ENCODE measurements at regions not wholly inside any gene's neighbourhood (a gene's known extent, or its start where the extent isn't known, plus 50 kb on each side); places are given as distances from the start of the nearest gene placed in this dataset.

- Histone ChIP-seq H3K18ac (ENCODE audit: insufficient read length, low read depth, low read length) (no peak overlapping the region), H2BK15ac (ENCODE audit: low read depth, low read length) (no peak overlapping the region), H3K14ac (ENCODE audit: insufficient read depth, low read length) (no peak overlapping the region), H3K27me3 (ENCODE audit: insufficient read depth, low read length) (no peaks in the 10 kb centered on the region), H3K23ac (ENCODE audit: insufficient read length, low read depth, low read length) (no peak overlapping the region), H2BK5ac (ENCODE audit: insufficient read length, low read length) (no peak overlapping the region), H2BK12ac (ENCODE audit: insufficient read length, low read depth, low read length) (no peak overlapping the region), H3K4me1 (ENCODE audit: insufficient read depth, low read length) (no peaks in the 10 kb centered on the region), H3K79me2 (ENCODE audit: insufficient read depth, low read length) (no peaks in the 10 kb centered on the region), H3K9me3 (ENCODE audit: control insufficient read depth, low read depth, low read length) (no peaks in the 10 kb centered on the region), H4K5ac (ENCODE audit: insufficient read length, low read depth, low read length) (no peak overlapping the region), H4K8ac (replicated peaks; ENCODE audit: insufficient read length, low read depth, low read length) (no peak overlapping the region), H3K27ac (ENCODE audit: insufficient read length, low read depth, low read length) (no peak overlapping the region), H3K9ac (ENCODE audit: extremely low read depth, insufficient read length, low read length) (no peak overlapping the region), H4K91ac (ENCODE audit: insufficient read length, low read depth, low read length) (no peak overlapping the region), H2BK20ac (ENCODE audit: low read depth, low read length, poor library complexity, severe bottlenecking) (no peak overlapping the region), H2AFZ (ENCODE audit: low read length) (no peak overlapping the region), H3K4me2 (ENCODE audit: insufficient read depth, insufficient read length, low read length) (no peak overlapping the region), H4K20me1 (ENCODE audit: control insufficient read depth, insufficient read depth, insufficient read length) (no peaks in the 10 kb centered on the region), H2BK120ac (ENCODE audit: low read depth, low read length, poor library complexity, severe bottlenecking) (no peak overlapping the region), H3K23me2 (ENCODE audit: insufficient read length, low read depth, low read length, poor library complexity, severe bottlenecking) (no peaks in the 10 kb centered on the region), H2AK5ac (ENCODE audit: insufficient read length, low read length) (no peak overlapping the region), H3K79me1 (ENCODE audit: insufficient read depth, low read depth, low read length, poor library complexity, severe bottlenecking) (no peaks in the 10 kb centered on the region), H3T11ph (ENCODE audit: low read length) (no peak overlapping the region), H3K4ac (ENCODE audit: low read depth, low read length) (no peak overlapping the region), H3K56ac (ENCODE audit: insufficient read length, low read depth, low read length) (no peak overlapping the region)
- Mint-ChIP-seq H3K4me3 (no peak overlapping the region), H3K27ac (no peak overlapping the region), H3K27me3 (ENCODE audit: low read depth) (no peaks in the 10 kb centered on the region), H3K36me3 (ENCODE audit: insufficient read depth in 1 of 3, low read depth in 3 of 3) (no peaks in the 10 kb centered on the region), H3K4me1 (peaks cover 4 to 6% of the 10 kb centered on the region in 2 experiments; a peak in 2 of 4 replicates), H3K9me3 (no peaks in the 10 kb centered on the region)
- WGBS (ENCODE audit: extremely low coverage, insufficient read length, low lambda C conversion rate): no CpG with 5 or more reads among the region's 4 CpGs
- TF ChIP-seq, protein P1, sequence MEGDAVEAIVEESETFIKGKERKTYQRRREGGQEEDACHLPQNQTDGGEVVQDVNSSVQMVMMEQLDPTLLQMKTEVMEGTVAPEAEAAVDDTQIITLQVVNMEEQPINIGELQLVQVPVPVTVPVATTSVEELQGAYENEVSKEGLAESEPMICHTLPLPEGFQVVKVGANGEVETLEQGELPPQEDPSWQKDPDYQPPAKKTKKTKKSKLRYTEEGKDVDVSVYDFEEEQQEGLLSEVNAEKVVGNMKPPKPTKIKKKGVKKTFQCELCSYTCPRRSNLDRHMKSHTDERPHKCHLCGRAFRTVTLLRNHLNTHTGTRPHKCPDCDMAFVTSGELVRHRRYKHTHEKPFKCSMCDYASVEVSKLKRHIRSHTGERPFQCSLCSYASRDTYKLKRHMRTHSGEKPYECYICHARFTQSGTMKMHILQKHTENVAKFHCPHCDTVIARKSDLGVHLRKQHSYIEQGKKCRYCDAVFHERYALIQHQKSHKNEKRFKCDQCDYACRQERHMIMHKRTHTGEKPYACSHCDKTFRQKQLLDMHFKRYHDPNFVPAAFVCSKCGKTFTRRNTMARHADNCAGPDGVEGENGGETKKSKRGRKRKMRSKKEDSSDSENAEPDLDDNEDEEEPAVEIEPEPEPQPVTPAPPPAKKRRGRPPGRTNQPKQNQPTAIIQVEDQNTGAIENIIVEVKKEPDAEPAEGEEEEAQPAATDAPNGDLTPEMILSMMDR (conservative IDR thresholded peaks at IDR 0.05): no peak
- DNase-seq: no peak
These were observed 195.4 kb downstream of the ANKRD60 start for GRCh38 chr20:58033026-58033536.
